CD1c-positive myeloid dendritic cell (primary cell): ENCODE measurements at regions not wholly inside any gene's neighbourhood (a gene's known extent, or its start where the extent isn't known, plus 50 kb on each side); places are given as distances from the start of the nearest gene placed in this dataset.

Source experiments
- DNase-seq: peaks from one replicate; pipeline ENCODE4 v3.0.0-alpha.2; 2016; ENCODE audit errors: extremely low spot score

- DNase-seq = no peak
These were observed 101.0 kb downstream of the ZNF608 start for GRCh38 chr5:124645396-124645795.

- DNase-seq = no peak
These were observed 101.9 kb downstream of the ZNF608 start for GRCh38 chr5:124644582-124644981.

- no peak for DNase-seq
These were observed 102.3 kb downstream of the ZNF608 start for GRCh38 chr5:124644138-124644537.

GRCh38 chr5:124643336-124643735, 103.1 kb downstream of the ZNF608 start:
- DNase-seq = no peak

- DNase-seq = no peak
These were observed 104.3 kb downstream of the ZNF608 start for GRCh38 chr5:124642151-124642550.

GRCh38 chr5:124641154-124641792, 105.2 kb downstream of the ZNF608 start:
- no peak for DNase-seq

GRCh38 chr5:124639095-124639665, 107.3 kb downstream of the ZNF608 start:
- DNase-seq = no peak

GRCh38 chr5:124637011-124637410, 109.4 kb downstream of the ZNF608 start:
- DNase-seq = no peak

GRCh38 chr5:124634741-124635323, 111.6 kb downstream of the ZNF608 start:
- no peak for DNase-seq

- DNase-seq = no peak
These were observed 112.2 kb downstream of the ZNF608 start for GRCh38 chr5:124634228-124634739.

- DNase-seq = no peak
These were observed 113.2 kb downstream of the ZNF608 start for GRCh38 chr5:124633209-124633608.

- no peak for DNase-seq
These were observed 114.4 kb downstream of the ZNF608 start for GRCh38 chr5:124631874-124632550.

- DNase-seq = no peak
These were observed 115.4 kb downstream of the ZNF608 start for GRCh38 chr5:124630767-124631704.

GRCh38 chr5:124628721-124629596, 117.5 kb downstream of the ZNF608 start:
- DNase-seq = peak; percentile 32

- DNase-seq = no peak
These were observed 118.4 kb downstream of the ZNF608 start for GRCh38 chr5:124627815-124628595.

- no peak for DNase-seq
These were observed 120.4 kb downstream of the ZNF608 start for GRCh38 chr5:124626053-124626452.

GRCh38 chr5:124623265-124623664, 123.2 kb downstream of the ZNF608 start:
- no peak for DNase-seq

GRCh38 chr5:124622851-124623250, 123.6 kb downstream of the ZNF608 start:
- no peak for DNase-seq

GRCh38 chr5:124621279-124621678, 125.2 kb downstream of the ZNF608 start:
- DNase-seq = no peak

GRCh38 chr5:124620743-124621142, 125.7 kb downstream of the ZNF608 start:
- DNase-seq = no peak
